ENCODE measurements at regions not wholly inside any gene's neighbourhood (a gene's known extent, or its start where the extent isn't known, plus 50 kb on each side); places are given as distances from the start of the nearest gene placed in this dataset.

DNA sequence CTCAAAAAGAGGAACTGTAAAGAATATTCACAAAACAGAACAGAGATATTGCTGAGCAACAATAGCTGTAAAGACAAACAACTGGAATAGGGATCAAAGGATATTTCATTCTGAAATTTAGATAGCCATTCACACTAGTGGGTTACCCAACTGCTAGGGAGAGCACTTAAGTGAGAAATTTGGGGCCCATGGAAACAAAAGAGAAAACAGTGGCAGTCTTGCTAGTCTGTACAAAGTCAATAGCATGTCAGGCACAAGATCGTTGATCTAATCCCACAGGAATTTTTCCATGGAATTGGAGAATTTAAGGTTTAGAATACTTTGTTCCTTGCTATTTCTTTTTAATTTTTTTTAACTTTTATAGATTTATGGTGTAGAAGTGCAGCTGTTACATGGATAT lies 467.0 kb downstream of the PCDH18 start:
- TF ChIP-seq, protein P1, sequence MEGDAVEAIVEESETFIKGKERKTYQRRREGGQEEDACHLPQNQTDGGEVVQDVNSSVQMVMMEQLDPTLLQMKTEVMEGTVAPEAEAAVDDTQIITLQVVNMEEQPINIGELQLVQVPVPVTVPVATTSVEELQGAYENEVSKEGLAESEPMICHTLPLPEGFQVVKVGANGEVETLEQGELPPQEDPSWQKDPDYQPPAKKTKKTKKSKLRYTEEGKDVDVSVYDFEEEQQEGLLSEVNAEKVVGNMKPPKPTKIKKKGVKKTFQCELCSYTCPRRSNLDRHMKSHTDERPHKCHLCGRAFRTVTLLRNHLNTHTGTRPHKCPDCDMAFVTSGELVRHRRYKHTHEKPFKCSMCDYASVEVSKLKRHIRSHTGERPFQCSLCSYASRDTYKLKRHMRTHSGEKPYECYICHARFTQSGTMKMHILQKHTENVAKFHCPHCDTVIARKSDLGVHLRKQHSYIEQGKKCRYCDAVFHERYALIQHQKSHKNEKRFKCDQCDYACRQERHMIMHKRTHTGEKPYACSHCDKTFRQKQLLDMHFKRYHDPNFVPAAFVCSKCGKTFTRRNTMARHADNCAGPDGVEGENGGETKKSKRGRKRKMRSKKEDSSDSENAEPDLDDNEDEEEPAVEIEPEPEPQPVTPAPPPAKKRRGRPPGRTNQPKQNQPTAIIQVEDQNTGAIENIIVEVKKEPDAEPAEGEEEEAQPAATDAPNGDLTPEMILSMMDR (IDR thresholded peaks at IDR 0.05; ENCODE audit: control insufficient read depth, insufficient read depth, low read depth, low read length, missing control alignments), result no peak
- H3K4me3 ChIP-seq (ENCODE audit: control insufficient read depth, low read depth, low read length), result no peak overlapping the region
- no peak for DNase-seq (ENCODE audit: low read depth)

DNA sequence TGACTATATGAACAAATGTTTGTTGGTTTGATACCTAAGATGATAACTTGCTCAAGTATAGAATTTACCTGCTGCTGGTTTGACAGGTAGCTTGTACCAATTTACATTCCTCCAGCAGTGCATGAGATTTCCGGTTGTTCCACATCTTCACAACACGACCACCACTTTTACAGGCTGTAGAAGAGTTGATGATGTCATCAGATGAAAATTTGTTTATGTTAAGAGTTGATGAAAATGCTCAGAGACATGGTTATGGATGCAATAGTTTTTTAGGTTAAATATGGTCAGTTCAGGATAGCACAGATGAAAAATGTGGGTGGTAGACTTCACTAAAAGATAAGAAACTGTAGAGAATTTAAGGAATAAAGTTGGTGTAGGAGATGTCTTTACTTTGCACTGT lies 468.3 kb downstream of the PCDH18 start:
- TF ChIP-seq, protein P1 (IDR thresholded peaks at IDR 0.05; ENCODE audit: control insufficient read depth, insufficient read depth, low read depth, low read length, missing control alignments), result no peak
- no peak overlapping the region for H3K4me3 ChIP-seq (ENCODE audit: control insufficient read depth, low read depth, low read length)

DNA sequence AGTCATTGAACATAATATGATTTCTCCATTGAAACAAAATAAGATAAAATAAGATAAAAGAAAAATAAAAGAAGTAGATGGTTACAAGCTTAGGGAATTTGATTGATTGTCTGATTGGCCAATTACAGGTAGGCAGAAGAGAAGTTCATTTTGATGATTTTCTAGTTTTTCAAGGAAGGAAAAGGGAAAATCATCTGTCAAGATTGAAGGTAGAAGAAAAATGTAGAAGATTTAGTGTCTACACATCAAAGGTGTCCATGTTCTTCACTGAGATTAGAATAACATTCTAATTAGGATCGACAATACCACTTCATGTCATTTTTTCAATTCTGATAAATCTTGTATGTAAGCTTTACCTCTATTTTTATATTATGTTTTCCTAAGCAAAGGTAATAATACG lies 489.1 kb downstream of the PCDH18 start:
- TF ChIP-seq, protein P1 (IDR thresholded peaks at IDR 0.05; ENCODE audit: control insufficient read depth, insufficient read depth, low read depth, low read length, missing control alignments), result no peak
- no peak for DNase-seq (ENCODE audit: low read depth)
- no peak overlapping the region for H3K4me3 ChIP-seq (ENCODE audit: control insufficient read depth, low read depth, low read length)

More for the DNA sequence above, 468.3 kb downstream of the PCDH18 start:
- DNase-seq (ENCODE audit: low read depth), result no peak

DNA sequence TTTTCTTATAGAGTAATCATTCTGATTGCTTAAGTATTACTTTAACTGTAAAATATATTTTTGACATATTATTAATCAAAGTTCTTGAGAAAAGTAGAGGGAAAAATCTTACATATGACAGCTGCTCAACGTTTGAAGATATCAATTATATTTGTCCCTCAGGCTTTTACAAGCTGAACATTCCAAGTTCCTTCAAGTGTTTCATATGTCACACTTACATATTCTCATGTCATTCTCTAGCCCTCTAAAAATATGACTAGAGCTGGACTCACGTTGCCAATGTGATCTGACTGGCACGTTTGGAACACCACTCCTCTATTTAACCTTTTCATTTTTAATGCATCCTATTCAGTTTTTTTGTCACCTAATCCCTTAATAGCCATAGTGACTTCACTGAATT lies 492.9 kb downstream of the PCDH18 start:
- TF ChIP-seq, protein P1 (IDR thresholded peaks at IDR 0.05; ENCODE audit: control insufficient read depth, insufficient read depth, low read depth, low read length, missing control alignments), result no peak
- H3K4me3 ChIP-seq (ENCODE audit: control insufficient read depth, low read depth, low read length), result no peak overlapping the region
- no peak for DNase-seq (ENCODE audit: low read depth)

DNA sequence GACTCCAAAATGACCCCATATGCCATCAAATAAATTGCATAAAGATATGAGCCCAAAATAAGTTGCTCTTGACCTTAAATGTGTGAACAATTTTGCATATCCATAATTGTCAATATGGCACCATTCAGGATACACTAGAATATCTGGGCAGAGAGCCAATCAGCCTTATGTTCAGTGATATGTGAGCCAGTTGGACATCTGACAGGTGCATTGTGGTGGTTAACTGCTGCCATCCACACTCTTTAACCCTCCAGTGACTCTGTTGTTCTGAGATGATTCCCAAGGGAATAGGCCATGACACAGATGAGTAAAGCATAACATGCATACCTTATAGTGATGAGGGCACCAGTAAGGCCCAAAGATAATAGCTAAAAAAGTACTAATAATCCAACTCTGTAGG lies 500.1 kb downstream of the PCDH18 start:
- TF ChIP-seq, protein P1 (IDR thresholded peaks at IDR 0.05; ENCODE audit: control insufficient read depth, insufficient read depth, low read depth, low read length, missing control alignments), result no peak
- DNase-seq (ENCODE audit: low read depth), result no peak
- H3K4me3 ChIP-seq (ENCODE audit: control insufficient read depth, low read depth, low read length), result no peak overlapping the region

DNA sequence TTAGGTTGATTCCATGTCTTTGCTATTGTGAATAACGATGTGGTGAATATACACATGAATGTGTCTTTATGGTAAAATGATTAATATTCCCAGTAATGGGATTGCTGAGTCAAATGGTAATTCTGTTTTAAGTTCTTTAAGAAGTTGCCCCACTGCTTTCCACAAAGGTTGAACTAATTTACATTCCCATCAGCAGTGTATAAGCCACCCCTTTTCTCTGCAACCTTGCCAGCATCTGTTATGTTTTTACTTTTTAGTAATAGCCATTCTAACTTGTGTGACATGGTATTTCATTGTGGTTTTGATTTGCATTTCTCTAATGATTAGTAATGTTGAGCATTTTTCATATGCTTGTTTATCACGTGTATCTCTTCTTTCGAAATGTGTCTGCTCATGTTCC lies 503.3 kb downstream of the PCDH18 start:
- H3K4me3 ChIP-seq (ENCODE audit: control insufficient read depth, low read depth, low read length), result no peak overlapping the region
- no peak for DNase-seq (ENCODE audit: low read depth)
- TF ChIP-seq, protein P1 (IDR thresholded peaks at IDR 0.05; ENCODE audit: control insufficient read depth, insufficient read depth, low read depth, low read length, missing control alignments), result no peak

DNA sequence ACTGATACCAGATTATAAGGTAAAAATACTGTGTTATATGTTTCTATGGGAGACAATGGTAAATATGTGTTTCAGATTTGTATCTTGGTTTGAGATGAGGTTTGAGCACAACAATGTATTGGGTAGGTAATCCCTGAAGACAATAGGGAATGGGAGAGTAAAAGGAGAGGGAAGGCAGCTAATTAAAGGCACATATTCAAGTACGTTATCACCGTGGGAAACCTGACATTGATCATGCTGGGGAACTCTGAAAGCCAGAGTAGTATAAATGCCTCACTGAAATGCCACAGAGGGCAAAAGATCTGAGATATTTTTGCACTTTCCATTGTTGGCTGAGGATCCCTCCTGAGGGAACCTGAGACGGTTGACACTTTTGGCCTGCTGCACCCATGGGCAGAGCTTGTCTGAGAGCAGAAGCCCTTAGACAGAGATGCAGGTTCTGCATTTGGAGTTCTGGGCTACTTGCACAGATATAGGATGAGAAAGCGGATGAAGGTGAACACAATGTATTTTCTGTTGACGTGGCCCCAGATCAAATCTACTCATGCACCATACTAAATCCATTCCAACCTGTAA lies 506.7 kb downstream of the PCDH18 start:
- TF ChIP-seq, protein P1 (IDR thresholded peaks at IDR 0.05; ENCODE audit: control insufficient read depth, insufficient read depth, low read depth, low read length, missing control alignments), result no peak
- DNase-seq (ENCODE audit: low read depth), result no peak
- H3K4me3 ChIP-seq (ENCODE audit: control insufficient read depth, low read depth, low read length), result no peak overlapping the region
